CD14-positive monocyte (primary cell): ENCODE measurements at regions not wholly inside any gene's neighbourhood (a gene's known extent, or its start where the extent isn't known, plus 50 kb on each side); places are given as distances from the start of the nearest gene placed in this dataset.

Experiments
- DNase-seq, 3 donors: peaks; one replicate each; pipeline ENCODE4 v3.0.0-alpha.2; 2011 to 2022
- H2AFZ ChIP-seq: 2 replicates; pipeline ENCODE4 v1.6.0; 2012; ENCODE audit warnings: mild to moderate bottlenecking, low read depth, low read length, inconsistent platforms; ENCODE audit not compliant: insufficient read depth, poor library complexity, severe bottlenecking
- H3K27ac ChIP-seq, 2 donors: 1 replicate in 1 of 2; 2 replicates in 1 of 2; pipeline ENCODE4 v1.5.1; 2012 to 2013; ENCODE audit warnings: low read length in 2 of 2, control low read depth in 1 of 2, inconsistent platforms in 1 of 2, low read depth in 1 of 2, mild to moderate bottlenecking in 1 of 2
- H3K27me3 ChIP-seq, 2 donors: one replicate each; pipeline versions ENCODE4 v1.6.0 to v1.6.1; 2011 to 2013; ENCODE audit warnings: low read length in 2 of 2; ENCODE audit not compliant: control insufficient read depth in 2 of 2, insufficient read depth in 2 of 2
- H3K36me3 ChIP-seq, 2 donors: replicated peaks in 1 of 2; 1 replicate in 1 of 2; 2 replicates in 1 of 2; pipeline versions ENCODE4 v1.5.1 to v1.6.1; 2012 to 2013; ENCODE audit warnings: low read length in 2 of 2, control low read depth in 1 of 2, inconsistent platforms in 1 of 2, mild to moderate bottlenecking in 1 of 2; ENCODE audit not compliant: insufficient read depth in 2 of 2, control insufficient read depth in 1 of 2
- H3K4me1 ChIP-seq, 2 donors: 1 replicate in 1 of 2; 2 replicates in 1 of 2; pipeline versions ENCODE4 v1.5.1 to v1.6.1; 2012 to 2013; ENCODE audit warnings: low read length in 2 of 2, control low read depth in 1 of 2, inconsistent platforms in 1 of 2, mild to moderate bottlenecking in 1 of 2, moderate library complexity in 1 of 2; ENCODE audit not compliant: insufficient read depth in 2 of 2, control insufficient read depth in 1 of 2
- H3K4me2 ChIP-seq: replicated peaks from 2 replicates; pipeline ENCODE3; 2012; ENCODE audit warnings: low read length, moderate library complexity, mild to moderate bottlenecking; ENCODE audit not compliant: poor library complexity, severe bottlenecking; ENCODE audit errors: extremely low read depth
- H3K4me3 ChIP-seq, 3 experiments: fragments of 200-600 bp in 1 of 3; sonication (generic) in 1 of 3; replicated peaks in 1 of 3; 1 replicate in 2 of 3; 2 replicates in 1 of 3; pipeline ENCODE4 v1.5.1; 2011 to 2013; ENCODE audit warnings: low read length in 3 of 3, mild to moderate bottlenecking in 3 of 3, control low read depth in 2 of 3, low read depth in 2 of 3, inconsistent platforms in 1 of 3, moderate library complexity in 1 of 3
- H3K79me2 ChIP-seq: 2 replicates; pipeline ENCODE4 v1.6.0; 2012; ENCODE audit warnings: mild to moderate bottlenecking, control low read depth, inconsistent platforms, low read length, moderate library complexity; ENCODE audit not compliant: insufficient read depth
- H3K9ac ChIP-seq: 2 replicates; pipeline ENCODE4 v1.6.0; 2017; ENCODE audit warnings: low read length, mild to moderate bottlenecking; ENCODE audit not compliant: insufficient read depth, poor library complexity, severe bottlenecking
- H3K9me3 ChIP-seq, 2 donors: replicated peaks in 1 of 2; 1 replicate in 1 of 2; 2 replicates in 1 of 2; pipeline versions ENCODE4 v1.5.1 to v1.6.1; 2012 to 2013; ENCODE audit warnings: low read length in 2 of 2, control low read depth in 1 of 2; ENCODE audit not compliant: control insufficient read depth in 1 of 2, insufficient read depth in 1 of 2
- H4K20me1 ChIP-seq: 2 replicates; pipeline ENCODE4 v1.6.0; 2012; ENCODE audit warnings: mild to moderate bottlenecking, low read length, control low read depth, moderate library complexity; ENCODE audit not compliant: insufficient read depth
- H3K27ac Mint-ChIP-seq, 7 donors: one replicate each; pipeline ENCODE4 v1.8.0; 2020; ENCODE audit warnings: mild to moderate bottlenecking in 7 of 7, mixed read lengths in 7 of 7, moderate library complexity in 6 of 7, inconsistent platforms in 2 of 7
- H3K27me3 Mint-ChIP-seq, 3 donors: one replicate each; pipeline ENCODE4 v1.8.0; 2021 to 2022; ENCODE audit warnings: low read depth in 3 of 3, mild to moderate bottlenecking in 3 of 3, mixed read lengths in 3 of 3, moderate library complexity in 3 of 3, inconsistent platforms in 1 of 3
- H3K36me3 Mint-ChIP-seq, 2 donors: one replicate each; pipeline ENCODE4 v1.8.0; 2020; ENCODE audit warnings: mixed read lengths in 2 of 2, inconsistent platforms in 1 of 2, mild to moderate bottlenecking in 1 of 2
- H3K4me1 Mint-ChIP-seq: one replicate; pipeline ENCODE4 v1.8.0; 2020; ENCODE audit warnings: mild to moderate bottlenecking, mixed read lengths
- H3K4me3 Mint-ChIP-seq, 2 donors: one replicate each; pipeline ENCODE4 v1.8.0; 2020; ENCODE audit warnings: mild to moderate bottlenecking in 2 of 2, mixed read lengths in 2 of 2, moderate library complexity in 1 of 2
- H3K9me3 Mint-ChIP-seq, 7 donors: one replicate each; pipeline ENCODE4 v1.8.0; 2020 to 2022; ENCODE audit warnings: mixed read lengths in 7 of 7, mild to moderate bottlenecking in 6 of 7, moderate library complexity in 6 of 7, inconsistent platforms in 2 of 7
- WGBS: methylation state at CpG from one replicate; pipeline ENCODE4 v1.1.5; 2013; ENCODE audit warnings: missing lambda C conversion rate; ENCODE audit not compliant: insufficient coverage; 5-methylcytosine and 5-hydroxymethylcytosine counted together
- intact Hi-C, 2 donors: fragments of 100-400 bp; cut with micrococcal nuclease; formaldehyde crosslinking; loops; one replicate each; pipeline versions ENCODE4 v1.15.0 to v1.15.1; 2023
- TF ChIP-seq, protein P1 (sequence below): fragments of 200-600 bp; IDR thresholded peaks from one replicate; pipeline ENCODE4 v1.8.0; 2022; ENCODE audit warnings: antibody characterized with exemption, mild to moderate bottlenecking

DNA sequence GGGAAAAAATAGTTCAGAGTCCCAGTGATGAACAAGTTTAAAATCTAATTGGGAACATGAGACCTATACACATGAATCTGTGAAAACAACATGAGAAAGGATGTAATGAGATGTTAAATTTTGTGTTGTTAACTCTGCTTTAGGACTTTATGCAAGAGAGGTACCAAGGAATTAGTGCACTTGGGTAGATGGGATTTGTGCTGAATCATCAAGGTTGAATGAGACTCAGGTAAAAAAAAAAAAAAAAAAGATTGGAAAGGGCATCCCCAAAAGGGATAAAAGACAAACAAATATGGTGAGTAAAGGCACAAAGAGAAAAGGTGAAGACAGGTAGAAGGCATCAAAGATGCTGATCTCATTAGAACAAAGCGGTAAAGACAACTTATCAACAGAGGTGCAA is 644.4 kb downstream of the CBLN4 start:
- WGBS: no CpG with 5 or more reads among the region's 1 CpG
- no peaks in the 10 kb centered on the region for H3K36me3 ChIP-seq
- H3K4me3 Mint-ChIP-seq: no peak overlapping the region
- H3K79me2 ChIP-seq: no peaks in the 10 kb centered on the region
- peaks cover 0 to 3% (median 0%) of the 10 kb centered on the region in 7 donors for H3K9me3 Mint-ChIP-seq
- TF ChIP-seq, protein P1, sequence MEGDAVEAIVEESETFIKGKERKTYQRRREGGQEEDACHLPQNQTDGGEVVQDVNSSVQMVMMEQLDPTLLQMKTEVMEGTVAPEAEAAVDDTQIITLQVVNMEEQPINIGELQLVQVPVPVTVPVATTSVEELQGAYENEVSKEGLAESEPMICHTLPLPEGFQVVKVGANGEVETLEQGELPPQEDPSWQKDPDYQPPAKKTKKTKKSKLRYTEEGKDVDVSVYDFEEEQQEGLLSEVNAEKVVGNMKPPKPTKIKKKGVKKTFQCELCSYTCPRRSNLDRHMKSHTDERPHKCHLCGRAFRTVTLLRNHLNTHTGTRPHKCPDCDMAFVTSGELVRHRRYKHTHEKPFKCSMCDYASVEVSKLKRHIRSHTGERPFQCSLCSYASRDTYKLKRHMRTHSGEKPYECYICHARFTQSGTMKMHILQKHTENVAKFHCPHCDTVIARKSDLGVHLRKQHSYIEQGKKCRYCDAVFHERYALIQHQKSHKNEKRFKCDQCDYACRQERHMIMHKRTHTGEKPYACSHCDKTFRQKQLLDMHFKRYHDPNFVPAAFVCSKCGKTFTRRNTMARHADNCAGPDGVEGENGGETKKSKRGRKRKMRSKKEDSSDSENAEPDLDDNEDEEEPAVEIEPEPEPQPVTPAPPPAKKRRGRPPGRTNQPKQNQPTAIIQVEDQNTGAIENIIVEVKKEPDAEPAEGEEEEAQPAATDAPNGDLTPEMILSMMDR: no peak
- no peaks in the 10 kb centered on the region for H3K4me1 Mint-ChIP-seq
- no peak overlapping the region for H2AFZ ChIP-seq
- no peak overlapping the region for H3K9ac ChIP-seq
- no peaks in the 10 kb centered on the region for H3K27me3 Mint-ChIP-seq
- no peak for DNase-seq
- no peak overlapping the region for H3K4me3 ChIP-seq
- no peaks in the 10 kb centered on the region for H3K36me3 Mint-ChIP-seq
- H4K20me1 ChIP-seq: no peaks in the 10 kb centered on the region
- no peak overlapping the region for H3K27ac ChIP-seq
- no peak overlapping the region for H3K4me2 ChIP-seq
- no peaks in the 10 kb centered on the region for H3K9me3 ChIP-seq
- H3K27ac Mint-ChIP-seq: no peak overlapping the region
- intact Hi-C loops: no loop called here
- no peaks in the 10 kb centered on the region for H3K27me3 ChIP-seq
- no peaks in the 10 kb centered on the region for H3K4me1 ChIP-seq

DNA sequence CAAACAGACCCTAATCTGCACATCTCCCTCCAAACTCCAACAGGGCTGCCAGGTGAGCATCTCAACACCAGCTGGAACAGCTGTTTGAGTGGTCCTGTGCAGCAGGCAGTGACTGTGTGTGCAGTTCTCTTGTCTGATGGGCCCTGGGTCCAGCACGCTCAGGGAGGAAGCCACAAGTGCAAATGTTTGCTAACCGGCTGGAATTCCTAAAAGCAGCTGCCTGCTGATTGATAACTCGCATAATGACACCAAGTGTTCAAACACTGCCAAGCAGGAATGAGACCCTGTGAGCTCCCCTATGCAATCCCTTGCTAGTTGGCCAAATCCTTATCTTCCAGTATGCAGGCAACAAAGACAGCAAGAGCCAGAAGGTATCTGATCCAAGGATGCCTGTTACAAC is 650.6 kb downstream of the CBLN4 start:
- Histone ChIP-seq H3K9me3 (peaks cover 4% of the 10 kb centered on the region in 2 donors), H3K4me2 (no peak overlapping the region), H3K27ac (no peak overlapping the region), H3K4me3 (no peak overlapping the region), H3K4me1 (no peaks in the 10 kb centered on the region), H4K20me1 (no peaks in the 10 kb centered on the region), H3K79me2 (no peaks in the 10 kb centered on the region), H3K36me3 (no peaks in the 10 kb centered on the region), H3K27me3 (no peaks in the 10 kb centered on the region), H3K9ac (no peak overlapping the region), H2AFZ (no peak overlapping the region)
- Mint-ChIP-seq H3K36me3 (no peaks in the 10 kb centered on the region), H3K27me3 (no peaks in the 10 kb centered on the region), H3K9me3 (peaks cover 0 to 24% (median 12%) of the 10 kb centered on the region in 7 donors), H3K27ac (no peak overlapping the region), H3K4me1 (no peaks in the 10 kb centered on the region), H3K4me3 (no peak overlapping the region)
- no peak for DNase-seq
- TF ChIP-seq, protein P1: no peak
- 43% methylated on average over 3 of the region's 3 CpGs for WGBS
- intact Hi-C loops: no loop called here
